ENCODE measurements at regions not wholly inside any gene's neighbourhood (a gene's known extent, or its start where the extent isn't known, plus 50 kb on each side); places are given as distances from the start of the nearest gene placed in this dataset.
"Not testable (repeated sequence)": the region's sequence is repeated elsewhere in the genome, so short reads cannot be mapped to it uniquely, and the experiment has no call there.

GRCh38 chr2:95729597-95729955, 137.8 kb downstream of the TRIM43 start:
- 73 to 94% methylated on average over 2 of the region's 2 CpGs for WGBS, 2 donors
- Histone ChIP-seq H3K4me3 (no peak overlapping the region), H3K27me3 (no peaks in the 10 kb centered on the region), H3K27ac (no peak overlapping the region), H3K36me3 (replicated peaks in 1 of 2; ENCODE audit: insufficient read depth in 1 of 2, low read depth in 2 of 2) (no peaks in the 10 kb centered on the region), H3K4me1 (no peaks in the 10 kb centered on the region), H3K9me3 (no peaks in the 10 kb centered on the region)
- ATAC-seq (no peak), DNase-seq (no peak)
- intact Hi-C loops (cut with DNase I): no loop called here
- no peak for TF ChIP-seq POLR2A (IDR thresholded peaks at IDR 0.05)
- no peak for TF ChIP-seq CTCF (IDR thresholded peaks at IDR 0.05)

GRCh38 chr2:95730813-95731212, 139.0 kb downstream of the TRIM43 start:
- no peak for ATAC-seq
- WGBS, 2 donors: 61 to 76% methylated on average over 9 of the region's 9 CpGs
- intact Hi-C loops (cut with DNase I): no loop called here

GRCh38 chr2:95734976-95735890, 143.4 kb downstream of the TRIM43 start:
- no peaks in the 10 kb centered on the region for H3K9me3 ChIP-seq
- H3K27me3 ChIP-seq: no peaks in the 10 kb centered on the region
- no peaks in the 10 kb centered on the region for H3K4me1 ChIP-seq
- DNase-seq: no peak
- no peak overlapping the region for H3K27ac ChIP-seq
- intact Hi-C loops (cut with DNase I): no loop called here
- no peak for TF ChIP-seq CTCF (IDR thresholded peaks at IDR 0.05)
- TF ChIP-seq POLR2A (IDR thresholded peaks at IDR 0.05): no peak
- WGBS, 2 donors: 70 to 73% methylated on average over 8 of the region's 8 CpGs
- H3K4me3 ChIP-seq: no peak overlapping the region
- ATAC-seq: no peak
- no peaks in the 10 kb centered on the region for H3K36me3 ChIP-seq (replicated peaks in 1 of 2; ENCODE audit: insufficient read depth in 1 of 2, low read depth in 2 of 2)

More at GRCh38 chr2:95730813-95731212, 139.0 kb downstream of the TRIM43 start:
- Histone ChIP-seq H3K27me3 (no peaks in the 10 kb centered on the region), H3K9me3 (no peaks in the 10 kb centered on the region), H3K4me1 (no peaks in the 10 kb centered on the region), H3K36me3 (replicated peaks in 1 of 2; ENCODE audit: insufficient read depth in 1 of 2, low read depth in 2 of 2) (no peaks in the 10 kb centered on the region), H3K4me3 (no peak overlapping the region), H3K27ac (no peak overlapping the region)
- TF ChIP-seq CTCF (IDR thresholded peaks at IDR 0.05): no peak
- no peak for TF ChIP-seq POLR2A (IDR thresholded peaks at IDR 0.05)
- no peak for DNase-seq

GRCh38 chr2:95738301-95738700, 146.5 kb downstream of the TRIM43 start:
- no peak for ATAC-seq
- Histone ChIP-seq H3K36me3 (replicated peaks in 1 of 2; ENCODE audit: insufficient read depth in 1 of 2, low read depth in 2 of 2) (no peaks in the 10 kb centered on the region), H3K27me3 (no peaks in the 10 kb centered on the region), H3K4me1 (no peaks in the 10 kb centered on the region), H3K9me3 (no peaks in the 10 kb centered on the region), H3K27ac (no peak overlapping the region), H3K4me3 (no peak overlapping the region)
- 87 to 90% methylated on average over 5 of the region's 5 CpGs for WGBS, 2 donors
- DNase-seq: no peak
- intact Hi-C loops (cut with DNase I): no loop called here
- TF ChIP-seq POLR2A (IDR thresholded peaks at IDR 0.05) (no peak), CTCF (IDR thresholded peaks at IDR 0.05) (no peak)

GRCh38 chr2:95752126-95752525, 160.3 kb downstream of the TRIM43 start:
- H3K27ac ChIP-seq; H3K36me3 ChIP-seq (replicated peaks in 1 of 2; ENCODE audit: insufficient read depth in 1 of 2, low read depth in 2 of 2); ATAC-seq; H3K27me3 ChIP-seq; DNase-seq; H3K4me3 ChIP-seq; H3K4me1 ChIP-seq; H3K9me3 ChIP-seq; intact Hi-C loops (cut with DNase I): not testable (repeated sequence)
- 42 to 76% methylated on average over 2 to 7 of the region's 9 CpGs for WGBS, 2 donors

GRCh38 chr2:95753812-95754211, 162.0 kb downstream of the TRIM43 start:
- DNase-seq; H3K27ac ChIP-seq; intact Hi-C loops (cut with DNase I); H3K4me1 ChIP-seq; H3K4me3 ChIP-seq; H3K36me3 ChIP-seq (replicated peaks in 1 of 2; ENCODE audit: insufficient read depth in 1 of 2, low read depth in 2 of 2); H3K27me3 ChIP-seq; ATAC-seq; H3K9me3 ChIP-seq: not testable (repeated sequence)
- WGBS, 2 donors: 79 to 84% methylated on average over 8 of the region's 8 CpGs

- H3K36me3 ChIP-seq (replicated peaks in 1 of 2; ENCODE audit: insufficient read depth in 1 of 2, low read depth in 2 of 2); H3K9me3 ChIP-seq; H3K27ac ChIP-seq; intact Hi-C loops (cut with DNase I); H3K27me3 ChIP-seq; DNase-seq; ATAC-seq; H3K4me1 ChIP-seq; H3K4me3 ChIP-seq: not testable (repeated sequence)
- WGBS, 2 donors: 62 to 63% methylated on average over 6 of the region's 6 CpGs
Measured at GRCh38 chr2:95754213-95754612, 162.4 kb downstream of the TRIM43 start.

- H3K4me1 ChIP-seq; H3K27me3 ChIP-seq; H3K27ac ChIP-seq; DNase-seq; H3K36me3 ChIP-seq (replicated peaks in 1 of 2; ENCODE audit: insufficient read depth in 1 of 2, low read depth in 2 of 2); H3K4me3 ChIP-seq; H3K9me3 ChIP-seq; ATAC-seq; intact Hi-C loops (cut with DNase I): not testable (repeated sequence)
- WGBS, 2 donors: 69 to 70% methylated on average over 14 of the region's 15 CpGs
Measured at GRCh38 chr2:95754819-95755563, 163.2 kb downstream of the TRIM43 start.
